BJ (cell line): ENCODE measurements at regions not wholly inside any gene's neighbourhood (a gene's known extent, or its start where the extent isn't known, plus 50 kb on each side); places are given as distances from the start of the nearest gene placed in this dataset.

ENCODE experiments used
- CTCF ChIA-PET: fragments of 350-600 bp; formaldehyde crosslinking; extraction: SDS; loops from one replicate; lab custom pipeline; 2021; ENCODE audit warnings: antibody characterized with exemption, inconsistent platforms; lab: Yijun Ruan, JAX
- POLR2A ChIA-PET: fragments of 300-600 bp; sonication (Branson Sonifier 250); formaldehyde crosslinking; extraction: SDS; loops from one replicate; lab custom pipeline; 2021; ENCODE audit warnings: antibody characterized with exemption; lab: Charles Lee
- DNase-seq: peaks from one replicate; pipeline ENCODE4 v3.0.0-alpha.2; 2011; ENCODE audit warnings: low read depth
- H3K27me3 ChIP-seq: 2 replicates; pipeline ENCODE4 v1.6.0; 2011; ENCODE audit warnings: low read length; ENCODE audit not compliant: control insufficient read depth, insufficient read depth
- H3K36me3 ChIP-seq: 2 replicates; pipeline ENCODE4 v1.5.1; 2011; ENCODE audit warnings: low read length; ENCODE audit not compliant: control insufficient read depth, insufficient read depth
- H3K4me3 ChIP-seq: 2 replicates; pipeline ENCODE4 v1.5.1; 2011; ENCODE audit warnings: low read depth, mild to moderate bottlenecking, control low read depth, low read length
- TF ChIP-seq, protein P1 (sequence below): IDR thresholded peaks from 2 replicates; pipeline ENCODE4 v1.5.1; 2011; ENCODE audit warnings: low read depth, mild to moderate bottlenecking, control low read depth, inconsistent platforms, low read length, moderate library complexity; ENCODE audit not compliant: insufficient read depth

DNA sequence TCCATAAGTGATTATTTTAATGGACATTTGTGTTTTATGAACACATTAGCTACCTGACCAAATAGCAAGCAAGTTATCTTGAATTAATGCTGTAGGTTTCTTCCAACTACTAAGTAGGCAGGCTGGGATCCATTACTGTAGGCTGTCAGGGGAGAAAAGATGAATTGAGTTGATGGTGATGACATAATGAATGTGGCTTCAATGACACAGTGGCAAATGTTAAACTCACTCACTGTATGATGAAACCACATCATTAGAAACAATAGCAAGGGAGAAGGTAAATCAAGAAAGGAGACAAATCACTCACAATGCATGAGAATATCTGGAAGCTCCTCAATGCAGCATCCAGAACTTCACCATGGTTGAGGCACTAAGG is 529.7 kb upstream of the CITED2 start:
- Histone ChIP-seq H3K36me3 (no peaks in the 10 kb centered on the region), H3K27me3 (no peaks in the 10 kb centered on the region), H3K4me3 (no peak overlapping the region)
- CTCF ChIA-PET = interaction anchor here (1.2 to 1.3 kb wide), 2 partner anchors 8 to 9 kb away, joined by 3 to 4 read pairs; no protein-coding TSS in a partner anchor
- TF ChIP-seq, protein P1, sequence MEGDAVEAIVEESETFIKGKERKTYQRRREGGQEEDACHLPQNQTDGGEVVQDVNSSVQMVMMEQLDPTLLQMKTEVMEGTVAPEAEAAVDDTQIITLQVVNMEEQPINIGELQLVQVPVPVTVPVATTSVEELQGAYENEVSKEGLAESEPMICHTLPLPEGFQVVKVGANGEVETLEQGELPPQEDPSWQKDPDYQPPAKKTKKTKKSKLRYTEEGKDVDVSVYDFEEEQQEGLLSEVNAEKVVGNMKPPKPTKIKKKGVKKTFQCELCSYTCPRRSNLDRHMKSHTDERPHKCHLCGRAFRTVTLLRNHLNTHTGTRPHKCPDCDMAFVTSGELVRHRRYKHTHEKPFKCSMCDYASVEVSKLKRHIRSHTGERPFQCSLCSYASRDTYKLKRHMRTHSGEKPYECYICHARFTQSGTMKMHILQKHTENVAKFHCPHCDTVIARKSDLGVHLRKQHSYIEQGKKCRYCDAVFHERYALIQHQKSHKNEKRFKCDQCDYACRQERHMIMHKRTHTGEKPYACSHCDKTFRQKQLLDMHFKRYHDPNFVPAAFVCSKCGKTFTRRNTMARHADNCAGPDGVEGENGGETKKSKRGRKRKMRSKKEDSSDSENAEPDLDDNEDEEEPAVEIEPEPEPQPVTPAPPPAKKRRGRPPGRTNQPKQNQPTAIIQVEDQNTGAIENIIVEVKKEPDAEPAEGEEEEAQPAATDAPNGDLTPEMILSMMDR = no peak
- DNase-seq = no peak
- POLR2A ChIA-PET = no interaction called here

DNA sequence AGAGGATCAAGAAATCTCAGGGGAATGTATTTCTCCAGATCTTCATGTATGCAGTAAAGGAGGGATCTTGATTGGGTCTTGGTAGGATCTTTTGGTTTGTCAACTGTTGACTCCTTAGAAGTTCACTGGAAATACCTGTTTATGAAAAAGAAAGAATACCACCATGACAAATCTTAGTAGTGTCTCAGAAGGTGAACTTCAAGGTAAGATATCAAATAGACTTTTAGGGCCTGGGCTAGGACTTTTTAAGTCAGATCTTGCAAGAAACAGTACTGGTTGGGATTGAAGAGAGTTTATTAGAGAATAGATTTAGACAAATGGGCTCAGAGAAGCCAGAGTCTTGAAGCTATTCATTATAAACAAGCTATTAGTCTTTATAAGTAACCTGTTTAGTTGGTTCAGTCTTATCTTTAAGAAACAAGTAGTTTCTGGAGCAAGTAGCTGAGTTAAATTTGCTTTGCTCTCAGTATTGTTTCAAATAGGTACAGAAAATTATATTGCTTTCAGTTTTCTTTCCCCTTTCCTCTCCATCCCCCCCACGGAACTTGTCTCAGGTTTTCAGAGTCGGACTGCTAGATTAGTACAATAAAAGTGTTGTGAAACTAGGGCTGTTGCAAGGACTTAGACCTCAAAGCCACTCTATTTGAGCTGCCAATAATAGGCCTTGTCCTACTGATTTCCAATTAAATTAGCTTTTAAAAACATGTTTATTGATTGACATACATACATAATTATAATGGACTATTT is 529.1 kb upstream of the CITED2 start:
- ChIA-PET CTCF (interaction anchor here (1.3 kb wide), 1 partner anchor 8 kb away, joined by 4 read pairs; no protein-coding TSS in a partner anchor), POLR2A (no interaction called here)
- no peaks in the 10 kb centered on the region for H3K36me3 ChIP-seq
- no peak for DNase-seq
- no peak overlapping the region for H3K4me3 ChIP-seq
- no peaks in the 10 kb centered on the region for H3K27me3 ChIP-seq
- TF ChIP-seq, protein P1 = no peak

DNA sequence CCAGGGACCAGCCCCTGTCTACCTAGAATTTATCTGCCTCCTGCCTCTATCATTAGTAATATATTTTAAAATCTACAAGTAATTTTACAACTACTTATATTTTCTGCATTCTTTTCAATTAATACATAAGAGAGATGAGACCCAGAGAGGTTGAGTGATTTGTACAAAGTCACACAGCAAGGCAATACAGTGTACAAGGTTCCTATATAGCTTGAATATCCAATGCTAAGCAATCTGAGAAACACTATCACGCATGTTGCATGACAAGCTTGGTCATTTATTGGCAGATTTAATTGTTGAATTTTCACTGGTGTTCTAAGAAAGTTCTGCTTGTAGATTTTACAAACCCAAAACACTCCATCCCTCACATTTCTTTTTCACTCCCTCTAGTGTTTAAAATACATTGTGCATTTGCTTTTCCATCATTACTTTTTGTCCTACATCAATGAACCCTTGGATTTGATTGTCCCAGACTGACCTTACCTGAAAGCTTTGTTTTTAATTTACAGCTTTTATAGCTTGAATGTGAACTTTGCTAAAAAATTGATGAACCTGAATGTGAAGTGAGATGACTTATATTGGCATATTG is 520.9 kb upstream of the CITED2 start:
- no peaks in the 10 kb centered on the region for H3K27me3 ChIP-seq
- TF ChIP-seq, protein P1 = no peak
- CTCF ChIA-PET = interaction anchor here (0.7 to 1.3 kb wide), 3 partner anchors 10 to 17 kb away, joined by 3 to 5 read pairs (median 4); no protein-coding TSS in a partner anchor
- POLR2A ChIA-PET = no interaction called here
- no peaks in the 10 kb centered on the region for H3K36me3 ChIP-seq
- DNase-seq = no peak
- H3K4me3 ChIP-seq = no peak overlapping the region

DNA sequence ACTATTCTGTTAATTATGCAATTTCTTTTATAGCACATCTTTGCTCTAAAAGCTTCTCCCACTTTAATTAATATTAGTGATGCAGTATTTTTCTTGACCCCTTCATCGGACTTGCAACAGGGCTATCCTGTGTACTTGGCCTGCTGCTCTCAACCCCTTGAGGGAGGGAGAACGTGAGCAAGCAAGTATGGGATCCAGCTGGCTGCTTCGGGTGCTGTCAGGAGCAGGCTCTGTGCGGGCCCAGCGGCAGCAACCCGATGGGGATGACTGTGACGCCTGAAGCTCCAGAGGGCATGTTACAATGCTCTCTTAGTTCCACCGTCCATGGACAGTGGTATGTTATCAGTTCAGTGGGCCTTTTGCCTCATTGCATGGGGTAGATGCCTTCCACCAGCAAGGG is 519.8 kb upstream of the CITED2 start:
- POLR2A ChIA-PET = no interaction called here
- CTCF ChIA-PET = interaction anchor here (1.3 kb wide), 1 partner anchor 12 kb away, joined by 5 read pairs; no protein-coding TSS in a partner anchor
- Histone ChIP-seq H3K36me3 (no peaks in the 10 kb centered on the region), H3K4me3 (no peak overlapping the region), H3K27me3 (no peaks in the 10 kb centered on the region)
- TF ChIP-seq, protein P1 = no peak
- DNase-seq = no peak

DNA sequence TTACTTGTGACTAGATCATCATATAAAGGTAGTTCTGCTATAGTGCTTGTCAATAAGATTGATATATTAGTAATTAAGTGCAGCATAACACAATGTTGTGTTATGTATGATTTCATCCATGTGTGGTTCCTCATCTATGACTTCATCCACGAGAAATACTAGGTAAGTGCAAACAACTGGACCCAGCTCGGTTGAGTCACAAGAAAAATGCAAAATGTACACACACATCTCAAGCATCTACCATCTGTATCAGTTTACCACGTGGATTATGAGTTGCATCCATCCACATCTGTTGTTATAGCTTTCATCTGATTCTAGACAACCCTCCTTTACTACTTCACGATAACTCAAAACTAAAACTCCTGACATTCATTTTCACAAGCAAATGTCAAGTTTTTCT is 517.0 kb upstream of the CITED2 start:
- CTCF ChIA-PET = interaction anchor here (0.8 to 1.1 kb wide), 3 partner anchors 9 to 104 kb away, joined by 3 read pairs; no protein-coding TSS in a partner anchor
- Histone ChIP-seq H3K4me3 (no peak overlapping the region), H3K36me3 (no peaks in the 10 kb centered on the region), H3K27me3 (no peaks in the 10 kb centered on the region)
- POLR2A ChIA-PET = interaction anchor here (0.6 kb wide), 1 partner anchor 36 kb away, joined by 5 read pairs; no protein-coding TSS in a partner anchor
- DNase-seq = no peak
- TF ChIP-seq, protein P1 = no peak
